ENCODE measurements at regions not wholly inside any gene's neighbourhood (a gene's known extent, or its start where the extent isn't known, plus 50 kb on each side); places are given as distances from the start of the nearest gene placed in this dataset.

DNA sequence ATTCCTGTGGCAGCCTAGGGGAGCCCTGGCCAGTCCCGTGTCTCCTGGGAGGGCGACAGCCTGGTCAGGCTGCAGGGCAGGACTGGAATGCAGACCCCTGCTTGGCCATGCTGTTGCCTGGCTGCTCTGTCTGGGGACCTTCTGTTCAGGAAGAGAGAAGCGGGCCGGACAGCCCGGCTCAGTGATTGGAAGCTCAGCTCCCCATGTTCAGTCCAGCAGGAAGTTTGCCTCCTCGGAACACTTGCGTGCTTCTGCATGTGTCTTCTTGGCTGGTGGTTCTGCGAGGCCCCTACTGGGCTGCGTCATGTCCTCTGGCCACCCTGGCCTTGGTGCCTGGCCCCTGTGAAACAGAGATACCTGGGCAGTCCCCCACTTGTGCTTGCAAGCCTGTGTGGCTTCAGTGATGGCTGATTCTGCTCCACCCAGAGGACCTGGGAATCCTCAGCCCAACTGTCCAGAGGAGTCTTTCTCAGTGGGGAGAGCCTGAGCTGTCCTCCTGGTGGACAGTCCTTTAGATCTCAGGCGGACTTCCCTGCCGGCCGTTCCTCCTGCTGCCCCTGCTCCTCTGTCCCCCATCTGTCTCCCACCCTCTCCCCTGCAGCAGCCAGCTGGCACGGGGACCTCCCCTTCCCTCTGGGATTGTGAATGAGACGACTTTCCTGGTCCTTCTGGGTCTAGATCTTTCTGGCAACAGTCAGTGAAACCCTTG lies 279.5 kb downstream of the SEC14L1 start:
- peak in 1 of 5 donors; percentile 46 for DNase-seq
- Histone ChIP-seq H3K36me3 (no peaks in the 10 kb centered on the region), H3K4me3 (no peak overlapping the region), H3K4me1 (ENCODE audit: insufficient read depth) (peaks cover 26% of the 10 kb centered on the region), H3K9me3 (no peaks in the 10 kb centered on the region), H3K27me3 (no peaks in the 10 kb centered on the region), H3K27ac (peak overlapping the region in 1 of 2 donors; percentile 61)
- 57 to 72% (median 67%) methylated on average over 14 of the region's 14 CpGs for WGBS, 3 donors
- intact Hi-C loops (cut with DNase I): loop anchor here in 3 of 4 donors (5.0 to 10.0 kb wide), 2 partner anchors 43 to 45 kb away; no protein-coding TSS in a partner anchor
- no peak for TF ChIP-seq POLR2A (IDR thresholded peaks at IDR 0.05)
- TF ChIP-seq, protein P1, sequence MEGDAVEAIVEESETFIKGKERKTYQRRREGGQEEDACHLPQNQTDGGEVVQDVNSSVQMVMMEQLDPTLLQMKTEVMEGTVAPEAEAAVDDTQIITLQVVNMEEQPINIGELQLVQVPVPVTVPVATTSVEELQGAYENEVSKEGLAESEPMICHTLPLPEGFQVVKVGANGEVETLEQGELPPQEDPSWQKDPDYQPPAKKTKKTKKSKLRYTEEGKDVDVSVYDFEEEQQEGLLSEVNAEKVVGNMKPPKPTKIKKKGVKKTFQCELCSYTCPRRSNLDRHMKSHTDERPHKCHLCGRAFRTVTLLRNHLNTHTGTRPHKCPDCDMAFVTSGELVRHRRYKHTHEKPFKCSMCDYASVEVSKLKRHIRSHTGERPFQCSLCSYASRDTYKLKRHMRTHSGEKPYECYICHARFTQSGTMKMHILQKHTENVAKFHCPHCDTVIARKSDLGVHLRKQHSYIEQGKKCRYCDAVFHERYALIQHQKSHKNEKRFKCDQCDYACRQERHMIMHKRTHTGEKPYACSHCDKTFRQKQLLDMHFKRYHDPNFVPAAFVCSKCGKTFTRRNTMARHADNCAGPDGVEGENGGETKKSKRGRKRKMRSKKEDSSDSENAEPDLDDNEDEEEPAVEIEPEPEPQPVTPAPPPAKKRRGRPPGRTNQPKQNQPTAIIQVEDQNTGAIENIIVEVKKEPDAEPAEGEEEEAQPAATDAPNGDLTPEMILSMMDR (IDR thresholded peaks at IDR 0.05): no peak
- no peak for TF ChIP-seq EP300 (IDR thresholded peaks at IDR 0.05)

DNA sequence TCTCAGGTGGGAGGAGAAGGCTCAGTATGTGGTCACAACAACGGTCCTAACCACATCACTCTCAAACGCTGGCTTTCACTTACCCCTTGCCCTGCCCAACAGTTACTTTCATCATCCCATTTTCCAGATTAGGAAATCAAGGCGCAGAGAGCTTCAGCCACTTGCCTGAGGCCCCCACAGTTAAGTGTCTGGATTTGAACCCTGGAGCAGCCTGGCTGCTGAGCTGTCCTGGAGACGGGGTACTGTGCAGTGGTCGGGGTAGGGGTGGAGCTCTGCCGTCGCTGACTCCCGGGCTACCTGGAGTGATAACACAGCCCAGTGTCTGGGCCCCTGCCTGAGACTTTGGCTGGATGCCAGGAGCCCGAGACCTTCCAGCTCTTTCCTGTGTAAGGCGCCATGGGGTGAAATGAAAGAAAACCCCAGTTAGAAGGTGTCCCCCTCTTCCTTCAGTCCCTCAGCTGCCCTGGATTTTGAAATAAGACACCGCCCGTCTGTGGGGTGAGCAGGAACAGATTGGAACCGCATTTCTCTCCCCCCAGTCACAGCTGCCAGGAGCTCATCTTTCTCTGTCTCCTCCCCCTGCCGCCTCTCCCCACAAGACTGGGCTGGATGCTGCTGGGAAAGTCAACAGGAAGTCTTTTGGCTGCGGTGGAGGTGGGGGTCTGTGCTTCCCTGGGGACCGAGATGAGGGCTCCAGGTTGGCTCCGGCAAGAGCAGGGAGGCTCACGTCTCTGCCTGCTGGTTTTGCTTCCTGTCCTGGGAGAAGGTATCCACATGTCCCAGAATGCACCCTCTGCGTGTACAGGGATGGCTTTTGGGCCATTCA lies 280.2 kb downstream of the SEC14L1 start:
- no peaks in the 10 kb centered on the region for H3K27me3 ChIP-seq
- WGBS, 3 donors: 15 to 20% (median 17%) methylated on average over 19 of the region's 19 CpGs
- DNase-seq: peak; percentile 77 to 82 (median 80)
- H3K4me3 ChIP-seq: no peak overlapping the region
- H3K27ac ChIP-seq: peak overlapping the region; percentile 61 to 80
- H3K9me3 ChIP-seq: no peaks in the 10 kb centered on the region
- no peaks in the 10 kb centered on the region for H3K36me3 ChIP-seq
- H3K4me1 ChIP-seq (ENCODE audit: insufficient read depth): peaks cover 34% of the 10 kb centered on the region
- TF ChIP-seq POLR2A (IDR thresholded peaks at IDR 0.05) (peak; percentile 7), EP300 (IDR thresholded peaks at IDR 0.05) (no peak)
- intact Hi-C loops (cut with DNase I): loop anchor here in 3 of 4 donors (5.0 to 10.0 kb wide), 2 partner anchors 44 to 46 kb away; no protein-coding TSS in a partner anchor

DNA sequence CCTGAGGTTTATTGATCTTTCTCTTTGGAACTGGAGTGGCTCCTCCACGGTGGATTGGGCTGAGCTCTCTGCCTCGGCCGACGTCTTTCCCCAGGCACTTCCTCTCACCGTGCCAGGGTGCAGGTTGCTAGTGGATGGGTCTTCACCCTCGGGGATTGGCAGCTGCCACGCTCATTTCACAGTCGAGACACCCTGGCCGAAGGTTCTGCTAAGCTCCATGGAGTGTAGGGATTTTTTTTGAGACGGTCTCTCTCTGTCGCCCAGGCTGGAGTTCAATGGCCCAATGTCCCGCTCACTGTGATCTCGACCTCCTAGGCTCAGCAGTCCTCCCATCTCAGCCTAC lies 280.8 kb downstream of the SEC14L1 start:
- no peaks in the 10 kb centered on the region for H3K9me3 ChIP-seq
- peak overlapping the region; percentile 61 to 87 for H3K27ac ChIP-seq
- intact Hi-C loops (cut with DNase I): loop anchor here in 3 of 4 donors (5.0 to 10.0 kb wide), 2 partner anchors 44 to 47 kb away; no protein-coding TSS in a partner anchor
- H3K27me3 ChIP-seq: no peaks in the 10 kb centered on the region
- H3K4me1 ChIP-seq (ENCODE audit: insufficient read depth): peaks cover 40% of the 10 kb centered on the region
- no peaks in the 10 kb centered on the region for H3K36me3 ChIP-seq
- 63 to 82% (median 65%) methylated on average over 13 of the region's 13 CpGs for WGBS, 3 donors
- H3K4me3 ChIP-seq: no peak overlapping the region
- DNase-seq: peak in 1 of 5 donors; percentile 44
- TF ChIP-seq EP300 (IDR thresholded peaks at IDR 0.05) (no peak), POLR2A (IDR thresholded peaks at IDR 0.05) (no peak)
- TF ChIP-seq, protein P1 (IDR thresholded peaks at IDR 0.05): no peak

DNA sequence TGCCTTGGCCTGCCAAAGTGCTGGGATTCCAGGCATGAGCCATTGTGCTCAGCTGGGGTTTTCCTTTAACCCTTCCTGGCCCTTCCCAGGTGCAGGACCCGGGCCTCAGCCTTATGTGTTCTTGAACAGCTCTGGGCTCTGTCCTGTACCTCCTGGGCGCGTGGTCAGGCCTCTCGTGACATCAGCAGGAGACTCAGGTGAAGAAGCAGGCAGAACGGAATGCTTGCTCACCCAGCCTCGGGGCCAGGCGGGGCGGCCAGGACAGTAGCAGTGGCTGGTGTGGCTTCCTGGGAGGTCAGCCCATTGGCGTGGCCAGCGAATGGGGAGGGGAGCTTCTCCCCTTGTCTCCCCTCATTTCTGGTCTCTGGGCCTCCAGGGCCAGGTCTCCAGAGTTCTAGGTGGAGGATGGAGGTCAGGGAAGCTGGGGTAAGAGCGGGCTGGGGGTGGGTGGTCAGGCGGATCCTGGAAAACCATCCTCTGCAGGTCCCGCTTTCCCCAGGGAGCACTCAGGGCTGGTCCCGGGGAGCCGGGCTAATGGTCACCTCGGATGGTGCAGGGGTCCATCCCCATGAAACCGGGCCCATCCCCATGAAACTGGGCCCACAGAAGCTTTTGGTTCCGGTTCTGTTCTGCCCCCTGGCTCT lies 281.5 kb downstream of the SEC14L1 start:
- Histone ChIP-seq H3K9me3 (no peaks in the 10 kb centered on the region), H3K4me1 (ENCODE audit: insufficient read depth) (peaks cover 41% of the 10 kb centered on the region), H3K4me3 (no peak overlapping the region), H3K27ac (peak overlapping the region; percentile 87 to 90), H3K27me3 (no peaks in the 10 kb centered on the region), H3K36me3 (no peaks in the 10 kb centered on the region)
- peak in 2 of 5 donors; percentile 43 to 53 for DNase-seq
- TF ChIP-seq POLR2A (IDR thresholded peaks at IDR 0.05): no peak
- no peak for TF ChIP-seq EP300 (IDR thresholded peaks at IDR 0.05)
- intact Hi-C loops (cut with DNase I): loop anchor here in 3 of 4 donors (5.0 to 10.0 kb wide), 2 partner anchors 45 to 47 kb away; no protein-coding TSS in a partner anchor
- 86 to 90% (median 89%) methylated on average over 18 of the region's 18 CpGs for WGBS, 3 donors

DNA sequence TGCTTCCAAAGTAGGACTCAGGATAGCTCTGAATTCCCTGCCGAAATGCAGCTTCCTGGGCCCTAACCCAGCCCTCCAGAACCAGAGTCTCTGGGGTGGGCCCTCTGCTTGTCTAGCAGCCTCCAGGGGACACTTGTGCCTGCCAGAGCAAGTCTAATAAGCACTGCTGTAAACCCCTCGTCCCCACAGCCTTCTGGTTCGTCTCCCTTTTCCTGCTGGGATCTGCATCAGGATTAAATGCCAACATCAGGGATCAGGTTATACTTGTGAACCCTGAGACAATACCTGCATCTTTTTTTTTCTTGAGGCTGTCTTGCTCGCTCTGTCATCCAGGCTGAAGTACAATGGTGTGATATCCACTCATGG lies 282.0 kb downstream of the SEC14L1 start:
- intact Hi-C loops (cut with DNase I): loop anchor here in 3 of 4 donors (5.0 to 10.0 kb wide), 2 partner anchors 45 to 48 kb away; no protein-coding TSS in a partner anchor
- H3K36me3 ChIP-seq: no peaks in the 10 kb centered on the region
- H3K27ac ChIP-seq: peak overlapping the region; percentile 87 to 90
- TF ChIP-seq POLR2A (IDR thresholded peaks at IDR 0.05): no peak
- no peak for TF ChIP-seq EP300 (IDR thresholded peaks at IDR 0.05)
- TF ChIP-seq, protein P1 (IDR thresholded peaks at IDR 0.05): no peak
- WGBS, 3 donors: 83 to 89% (median 85%) methylated on average over 4 of the region's 4 CpGs
- DNase-seq: no peak
- H3K27me3 ChIP-seq: no peaks in the 10 kb centered on the region
- no peaks in the 10 kb centered on the region for H3K9me3 ChIP-seq
- no peak overlapping the region for H3K4me3 ChIP-seq
- peaks cover 45% of the 10 kb centered on the region for H3K4me1 ChIP-seq (ENCODE audit: insufficient read depth)
